ENCODE measurements at regions not wholly inside any gene's neighbourhood (a gene's known extent, or its start where the extent isn't known, plus 50 kb on each side); places are given as distances from the start of the nearest gene placed in this dataset.

- no peak overlapping the region for H3K27ac ChIP-seq (ENCODE audit: low read depth, low read length)
- H3F3A ChIP-seq (ENCODE audit: control insufficient read depth, insufficient read depth) = no peaks in the 10 kb centered on the region
- H4K20me1 ChIP-seq (ENCODE audit: control insufficient read depth, insufficient read depth, low read depth, low read length) = no peaks in the 10 kb centered on the region
- TF ChIP-seq EZH2phosphoT487 (IDR thresholded peaks at IDR 0.05; ENCODE audit: borderline replicate concordance, low read length) = no peak
- TF ChIP-seq CTCF (IDR thresholded peaks at IDR 0.05; ENCODE audit: low read depth, low read length, poor library complexity, severe bottlenecking) = no peak
- H3K4me1 ChIP-seq (ENCODE audit: control insufficient read depth, low read length) = no peaks in the 10 kb centered on the region
- no peak overlapping the region for H3K4me3 ChIP-seq (ENCODE audit: low read length)
- no peaks in the 10 kb centered on the region for H3K9me2 ChIP-seq (replicated peaks; ENCODE audit: control insufficient read depth, low read length)
- H3K4me2 ChIP-seq (ENCODE audit: low read length) = no peak overlapping the region
- H3K9me3 ChIP-seq (ENCODE audit: control insufficient read depth, insufficient read depth, low read length) = no peaks in the 10 kb centered on the region
- no peaks in the 10 kb centered on the region for H3K27me3 ChIP-seq (ENCODE audit: control insufficient read depth, low read length)
- no peaks in the 10 kb centered on the region for H3K79me2 ChIP-seq (ENCODE audit: control insufficient read depth, low read length)
- no peaks in the 10 kb centered on the region for H3K36me3 ChIP-seq (ENCODE audit: control insufficient read depth, low read length)
These were observed 447.8 kb downstream of the NLGN4X start for GRCh38 chrX:5780821-5781220.

GRCh38 chrX:5775846-5776430 lies 452.7 kb downstream of the NLGN4X start:
- H3K9me2 ChIP-seq (replicated peaks; ENCODE audit: control insufficient read depth, low read length) = no peaks in the 10 kb centered on the region
- H3K9me3 ChIP-seq (ENCODE audit: control insufficient read depth, insufficient read depth, low read length) = no peaks in the 10 kb centered on the region
- no peaks in the 10 kb centered on the region for H4K20me1 ChIP-seq (ENCODE audit: control insufficient read depth, insufficient read depth, low read depth, low read length)
- no peaks in the 10 kb centered on the region for H3K79me2 ChIP-seq (ENCODE audit: control insufficient read depth, low read length)
- no peak overlapping the region for H3K4me3 ChIP-seq (ENCODE audit: low read length)
- H3K27me3 ChIP-seq (ENCODE audit: control insufficient read depth, low read length) = no peaks in the 10 kb centered on the region
- no peak overlapping the region for H3K27ac ChIP-seq (ENCODE audit: low read depth, low read length)
- H3K36me3 ChIP-seq (ENCODE audit: control insufficient read depth, low read length) = no peaks in the 10 kb centered on the region
- TF ChIP-seq EZH2phosphoT487 (IDR thresholded peaks at IDR 0.05; ENCODE audit: borderline replicate concordance, low read length) (no peak), CTCF (IDR thresholded peaks at IDR 0.05; ENCODE audit: low read depth, low read length, poor library complexity, severe bottlenecking) (no peak)
- no peak overlapping the region for H3K4me2 ChIP-seq (ENCODE audit: low read length)
- no peaks in the 10 kb centered on the region for H3F3A ChIP-seq (ENCODE audit: control insufficient read depth, insufficient read depth)
- no peaks in the 10 kb centered on the region for H3K4me1 ChIP-seq (ENCODE audit: control insufficient read depth, low read length)

GRCh38 chrX:5774446-5774845 lies 454.2 kb downstream of the NLGN4X start:
- no peak overlapping the region for H3K27ac ChIP-seq (ENCODE audit: low read depth, low read length)
- H3K4me1 ChIP-seq (ENCODE audit: control insufficient read depth, low read length) = no peaks in the 10 kb centered on the region
- no peaks in the 10 kb centered on the region for H3K27me3 ChIP-seq (ENCODE audit: control insufficient read depth, low read length)
- H3K79me2 ChIP-seq (ENCODE audit: control insufficient read depth, low read length) = no peaks in the 10 kb centered on the region
- no peak overlapping the region for H3K4me3 ChIP-seq (ENCODE audit: low read length)
- H3K36me3 ChIP-seq (ENCODE audit: control insufficient read depth, low read length) = no peaks in the 10 kb centered on the region
- no peaks in the 10 kb centered on the region for H4K20me1 ChIP-seq (ENCODE audit: control insufficient read depth, insufficient read depth, low read depth, low read length)
- no peaks in the 10 kb centered on the region for H3K9me2 ChIP-seq (replicated peaks; ENCODE audit: control insufficient read depth, low read length)
- H3K4me2 ChIP-seq (ENCODE audit: low read length) = no peak overlapping the region
- TF ChIP-seq EZH2phosphoT487 (IDR thresholded peaks at IDR 0.05; ENCODE audit: borderline replicate concordance, low read length) = no peak
- TF ChIP-seq CTCF (IDR thresholded peaks at IDR 0.05; ENCODE audit: low read depth, low read length, poor library complexity, severe bottlenecking) = no peak
- H3F3A ChIP-seq (ENCODE audit: control insufficient read depth, insufficient read depth) = no peaks in the 10 kb centered on the region
- H3K9me3 ChIP-seq (ENCODE audit: control insufficient read depth, insufficient read depth, low read length) = no peaks in the 10 kb centered on the region

Data from DOHH2 (cell line).